GM12878 (cell line): ENCODE measurements at regions not wholly inside any gene's neighbourhood (a gene's known extent, or its start where the extent isn't known, plus 50 kb on each side); places are given as distances from the start of the nearest gene placed in this dataset.

ENCODE experiments used
- ATAC-seq: fragments of 200-7000 bp; cut with Tn5 transposase; 3 replicates; pipeline ENCODE4 v1.9.1; 2020; ENCODE audit warnings: mild to moderate bottlenecking, moderate library complexity
- BruUV-seq: library from RNA; stranded (reverse); fragments of 400-500 nt; replicated peaks from 2 replicates; lab custom pipeline; 2021; lab: Mats Ljungman, UMichigan
- CTCF ChIA-PET: fragments of 300-600 bp; sonication (Branson Sonifier 250); formaldehyde crosslinking; extraction: SDS; loops from one replicate; lab custom pipeline; 2021; ENCODE audit warnings: inconsistent platforms; lab: Yijun Ruan, JAX
- POLR2A ChIA-PET: fragments of 350-600 bp; formaldehyde crosslinking; extraction: SDS; loops from one replicate; lab custom pipeline; 2021; ENCODE audit warnings: inconsistent platforms; lab: Charles Lee
- RAD21 ChIA-PET: fragments of 300-600 bp; sonication (Branson Sonifier 250); formaldehyde crosslinking; loops from one replicate; lab custom pipeline; 2023; ENCODE audit warnings: antibody characterized with exemption; ENCODE audit not compliant: unreplicated experiment; lab: Charles Lee
- SMC1A ChIA-PET: fragments of 300-600 bp; sonication (Branson Sonifier 250); formaldehyde crosslinking; loops from one replicate; lab custom pipeline; 2023; ENCODE audit not compliant: unreplicated experiment, uncharacterized antibody; lab: Charles Lee
- DNase-seq: peaks from one replicate; pipeline ENCODE4 v3.0.0-alpha.2; 2011; ENCODE audit warnings: low read depth, low spot score
- FAIRE-seq: peaks from 3 replicates; lab custom pipeline; 2011; peaks lifted over from hg19 to GRCh38; lab: Jason Lieb, UNC
- H2AFZ ChIP-seq: 2 replicates; pipeline ENCODE4 v1.6.0; 2011; ENCODE audit warnings: low read depth, low read length, control low read depth; ENCODE audit not compliant: control insufficient read depth
- H3K27ac ChIP-seq: 2 replicates; pipeline ENCODE4 v1.5.1; 2011; ENCODE audit warnings: control low read depth; ENCODE audit not compliant: control insufficient read depth, insufficient read depth
- H3K27me3 ChIP-seq, 2 experiments: replicated peaks in 1 of 2; 2 replicates each; pipeline versions ENCODE4 v1.6.0 to v1.6.1; 2011; ENCODE audit warnings: low read length in 1 of 2; ENCODE audit not compliant: control insufficient read depth in 2 of 2, insufficient read depth in 2 of 2
- H3K36me3 ChIP-seq, 2 experiments: 2 replicates each; pipeline ENCODE4 v1.5.1; 2011; ENCODE audit warnings: low read length in 1 of 2; ENCODE audit not compliant: control insufficient read depth in 2 of 2, insufficient read depth in 2 of 2
- H3K4me1 ChIP-seq: 2 replicates; pipeline ENCODE4 v1.6.1; 2011; ENCODE audit warnings: mild to moderate bottlenecking, low read length, moderate library complexity, mixed read lengths; ENCODE audit not compliant: control insufficient read depth, insufficient read depth
- H3K4me2 ChIP-seq: 2 replicates; pipeline ENCODE4 v1.6.0; 2011; ENCODE audit warnings: control low read depth; ENCODE audit not compliant: control insufficient read depth, insufficient read depth
- H3K4me3 ChIP-seq: fragments of 200-600 bp; sonication (generic); 2 replicates; pipeline ENCODE4 v1.5.1; 2016
- H3K79me2 ChIP-seq: 2 replicates; pipeline ENCODE4 v1.6.0; 2011; ENCODE audit warnings: low read length; ENCODE audit not compliant: control insufficient read depth, insufficient read depth
- H3K9ac ChIP-seq: 2 replicates; pipeline ENCODE4 v1.8.0; 2011; ENCODE audit warnings: low read length, control low read depth, mixed read lengths; ENCODE audit not compliant: control insufficient read depth, insufficient read depth
- H3K9me3 ChIP-seq: replicated peaks from 3 replicates; pipeline ENCODE4 v1.5.1; 2011; ENCODE audit warnings: mild to moderate bottlenecking, low read length; ENCODE audit not compliant: control insufficient read depth, insufficient read depth
- H4K20me1 ChIP-seq: 2 replicates; pipeline ENCODE4 v1.6.0; 2011; ENCODE audit not compliant: control insufficient read depth, insufficient read depth
- CHD1 ChIP-seq: IDR thresholded peaks from 2 replicates; pipeline ENCODE4 v1.6.1; 2012; ENCODE audit warnings: low read depth, low read length, improper control_type of control experiment
- CREB1 ChIP-seq: IDR thresholded peaks from 2 replicates; pipeline ENCODE4 v1.6.1; 2012; ENCODE audit warnings: low read depth, mild to moderate bottlenecking, inconsistent platforms
- EZH2 ChIP-seq: IDR thresholded peaks from 2 replicates; pipeline ENCODE4 v1.6.1; 2012; ENCODE audit warnings: low read depth, mild to moderate bottlenecking, control low read depth, inconsistent platforms, low read length, borderline replicate concordance; ENCODE audit not compliant: control insufficient read depth
- HDAC2 ChIP-seq: fragments of 200-600 bp; sonication (generic); IDR thresholded peaks from 2 replicates; pipeline ENCODE4 v1.6.1; 2017
- MYB ChIP-seq: fragments of 150-350 bp; IDR thresholded peaks from 2 replicates; pipeline ENCODE4 v1.6.1; 2014; ENCODE audit warnings: mild to moderate bottlenecking, low read depth, low read length, borderline replicate concordance
- NRF1 ChIP-seq: conservative IDR thresholded peaks from 2 replicates; pipeline ENCODE4 v1.6.1; 2011; ENCODE audit warnings: mild to moderate bottlenecking, low read depth, low read length, improper control_type of control experiment
- RUNX3 ChIP-seq: IDR thresholded peaks from 2 replicates; pipeline ENCODE4 v1.6.1; 2012; ENCODE audit warnings: low read length, inconsistent platforms
- SKIL ChIP-seq: fragments of 450-650 bp; IDR thresholded peaks from 2 replicates; pipeline ENCODE4 v1.6.1; 2017; ENCODE audit warnings: mild to moderate bottlenecking, low read depth, inconsistent platforms; ENCODE audit not compliant: poor library complexity, severe bottlenecking
- SUPT20H ChIP-seq: IDR thresholded peaks from 2 replicates; pipeline ENCODE4 v1.6.1; 2011; ENCODE audit warnings: low read depth, mild to moderate bottlenecking, low read length, moderate library complexity, borderline replicate concordance; ENCODE audit not compliant: control insufficient read depth
- WGBS: methylation state at CpG from one replicate; pipeline ENCODE4 v1.1.6; 2016; ENCODE audit warnings: low lambda C conversion rate; ENCODE audit not compliant: insufficient replicate concordance, insufficient coverage; ENCODE audit errors: missing lambda C conversion rate; 5-methylcytosine and 5-hydroxymethylcytosine counted together
- in situ Hi-C: fragments of 300-500 bp; cut with MboI; formaldehyde crosslinking; loops from 9 replicates; pipeline ENCODE4 v1.14.3; 2018; ENCODE audit warnings: mixed read lengths
- intact Hi-C: fragments of 100-400 bp; cut with micrococcal nuclease; formaldehyde crosslinking; loops from one replicate; pipeline ENCODE4 v1.14.2; 2022; ENCODE audit not compliant: unreplicated experiment

DNA sequence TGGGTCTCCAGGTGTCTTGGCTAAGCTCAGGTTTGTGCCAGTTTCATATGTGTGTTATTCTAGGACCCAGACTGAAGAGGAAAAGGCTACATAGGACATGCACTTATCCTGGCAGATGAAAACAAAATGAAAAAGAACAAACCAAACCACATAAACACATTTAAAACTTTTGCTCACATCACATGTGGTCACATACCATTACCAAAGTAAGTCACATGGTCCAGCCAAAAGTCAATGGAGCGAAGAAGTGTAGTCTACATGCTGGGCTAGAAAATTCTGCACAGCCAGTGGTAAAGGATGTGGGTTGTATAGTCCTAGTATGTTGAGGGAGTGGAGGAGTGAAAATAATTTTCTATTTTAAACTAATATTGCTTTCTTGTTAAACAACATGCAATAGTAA, 437.5 kb downstream of the BTBD3 start:
- CTCF ChIA-PET, result no interaction called here
- Histone ChIP-seq H3K4me1 (no peaks in the 10 kb centered on the region), H3K36me3 (no peaks in the 10 kb centered on the region), H2AFZ (no peak overlapping the region), H3K9me3 (no peaks in the 10 kb centered on the region), H3K27me3 (no peaks in the 10 kb centered on the region), H3K4me3 (no peak overlapping the region), H3K9ac (no peak overlapping the region), H4K20me1 (no peaks in the 10 kb centered on the region), H3K79me2 (no peaks in the 10 kb centered on the region), H3K4me2 (no peak overlapping the region), H3K27ac (no peak overlapping the region)
- SMC1A ChIA-PET, result interaction anchor here (1.3 kb wide), 1 partner anchor 425 kb away, joined by 3 read pairs; no protein-coding TSS in a partner anchor
- POLR2A ChIA-PET, result no interaction called here
- in situ Hi-C loops, result no loop called here
- FAIRE-seq (no peak), DNase-seq (no peak), ATAC-seq (no peak)
- no peak for TF ChIP-seq RUNX3
- intact Hi-C loops, result no loop called here
- 0% methylated on average over 1 of the region's 1 CpG for WGBS
- BruUV-seq, result no TSS peak
- RAD21 ChIA-PET, result no interaction called here

GRCh38 chr20:12358006-12358654, 440.4 kb downstream of the BTBD3 start:
- Histone ChIP-seq H3K4me3 (no peak overlapping the region), H3K27me3 (no peaks in the 10 kb centered on the region), H3K27ac (no peak overlapping the region), H3K4me1 (no peaks in the 10 kb centered on the region), H3K9me3 (no peaks in the 10 kb centered on the region), H3K79me2 (no peaks in the 10 kb centered on the region), H4K20me1 (no peaks in the 10 kb centered on the region), H3K4me2 (no peak overlapping the region), H3K9ac (no peak overlapping the region), H2AFZ (no peak overlapping the region), H3K36me3 (no peaks in the 10 kb centered on the region)
- 9% methylated on average over 4 of the region's 4 CpGs for WGBS
- DNase-seq (no peak), ATAC-seq (no peak), FAIRE-seq (no peak)
- SMC1A ChIA-PET, result interaction anchor here (0.5 kb wide), 1 partner anchor 123 kb away, joined by 3 read pairs; no protein-coding TSS in a partner anchor
- no TSS peak for BruUV-seq
- in situ Hi-C loops (no loop called here), intact Hi-C loops (no loop called here)
- POLR2A ChIA-PET, result no interaction called here
- TF ChIP-seq SUPT20H, result no peak
- no peak for TF ChIP-seq NRF1
- no peak for TF ChIP-seq MYB
- TF ChIP-seq EZH2, result no peak
- TF ChIP-seq SKIL, result no peak
- no peak for TF ChIP-seq HDAC2
- TF ChIP-seq CHD1, result no peak
- TF ChIP-seq CREB1, result no peak
- CTCF ChIA-PET, result interaction anchor here (0.6 to 2.7 kb wide), 5 partner anchors 227 to 682 kb away, joined by 3 to 10 read pairs (median 3); partner anchors contain the start of gene BTBD3
- RAD21 ChIA-PET, result interaction anchor here (1.9 kb wide), 1 partner anchor 346 kb away, joined by 6 read pairs; no protein-coding TSS in a partner anchor
